Upper lobe of left lung (tissue), 4 donors: ENCODE measurements at regions not wholly inside any gene's neighbourhood (a gene's known extent, or its start where the extent isn't known, plus 50 kb on each side); places are given as distances from the start of the nearest gene placed in this dataset.

Experiments used
- CTCF ChIP-seq, 6 experiments: fragments of 450-650 bp in 4 of 6; fragments of 200-600 bp in 2 of 6; sonication (generic) in 2 of 6; IDR thresholded peaks; one replicate each; pipeline ENCODE4 v1.5.1; 2016 to 2019; ENCODE audit warnings: antibody characterized with exemption in 6 of 6
- POLR2A ChIP-seq, 4 donors: fragments of 450-650 bp; IDR thresholded peaks; one replicate each; pipeline ENCODE4 v1.5.1; 2016 to 2017; ENCODE audit warnings: antibody characterized with exemption in 4 of 4, mild to moderate bottlenecking in 2 of 4
- POLR2AphosphoS5 ChIP-seq, 2 donors: sonication (generic); formaldehyde crosslinking; IDR thresholded peaks; one replicate each; pipeline ENCODE4 v1.5.1; 2017; ENCODE audit warnings: antibody characterized with exemption in 2 of 2

- no peak for TF ChIP-seq CTCF (IDR thresholded peaks at IDR 0.05)
- no peak for TF ChIP-seq POLR2A (IDR thresholded peaks at IDR 0.05)
- no peak for TF ChIP-seq POLR2AphosphoS5 (IDR thresholded peaks at IDR 0.05)
Measured at GRCh38 chr2:123840016-123840415, 185.1 kb upstream of the CNTNAP5 start.
